Progenitor cell of endocrine pancreas (in vitro differentiated cells): ENCODE measurements at regions not wholly inside any gene's neighbourhood (a gene's known extent, or its start where the extent isn't known, plus 50 kb on each side); places are given as distances from the start of the nearest gene placed in this dataset.

Source experiments
- DNase-seq: peaks from one replicate; pipeline ENCODE4 v3.0.0; 2021; ENCODE audit warnings: low spot score; ENCODE audit not compliant: unreplicated experiment
- H3K27ac Mint-ChIP-seq: 2 replicates; pipeline ENCODE4 v1.8.0; 2021; ENCODE audit warnings: mild to moderate bottlenecking, moderate library complexity, mixed read lengths
- H3K27me3 Mint-ChIP-seq: 2 replicates; pipeline ENCODE4 v1.8.0; 2021; ENCODE audit warnings: mixed read lengths
- H3K36me3 Mint-ChIP-seq: 2 replicates; pipeline ENCODE4 v1.8.0; 2022; ENCODE audit warnings: mixed read lengths; ENCODE audit not compliant: insufficient read depth
- H3K4me1 Mint-ChIP-seq: 2 replicates; pipeline ENCODE4 v1.8.0; 2021; ENCODE audit warnings: low read depth, mixed read lengths
- H3K4me3 Mint-ChIP-seq: 2 replicates; pipeline ENCODE4 v1.8.0; 2021; ENCODE audit warnings: low read depth, mild to moderate bottlenecking, moderate library complexity, mixed read lengths
- H3K9me3 Mint-ChIP-seq: 2 replicates; pipeline ENCODE4 v1.8.0; 2021; ENCODE audit warnings: low read depth, mixed read lengths
- TF ChIP-seq, protein P1 (sequence below): fragments of 200-600 bp; sonication (generic); IDR thresholded peaks from one replicate; pipeline ENCODE4 v1.5.0; 2021; ENCODE audit warnings: antibody characterized with exemption, mild to moderate bottlenecking; ENCODE audit not compliant: unreplicated experiment

DNA sequence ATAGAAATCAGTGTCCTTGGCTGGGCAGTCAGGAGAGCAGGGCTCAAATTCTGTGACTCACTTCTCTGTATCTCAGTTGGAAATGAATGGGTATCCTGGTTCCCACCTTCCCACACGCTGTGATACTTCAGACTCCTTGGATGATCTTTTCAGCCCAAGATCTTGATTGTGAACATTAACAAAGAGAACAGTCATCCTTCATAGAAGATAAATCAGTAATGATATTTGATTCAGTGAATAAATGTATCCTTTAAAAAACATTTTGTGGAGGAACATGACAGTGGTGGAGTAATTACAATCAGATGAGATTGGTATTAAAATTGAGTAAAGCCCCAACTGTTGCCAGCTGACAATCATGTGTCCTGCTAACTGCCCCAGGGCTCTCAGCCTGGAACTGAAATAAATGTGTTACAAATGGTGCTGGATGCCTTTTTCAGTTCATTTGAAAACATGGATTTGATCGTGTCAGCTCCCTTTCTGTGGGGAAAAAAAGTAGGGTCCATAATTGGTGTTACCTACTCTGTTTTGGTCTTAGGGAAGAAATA, 72.9 kb upstream of the OR5AN1 start:
- no peak overlapping the region for H3K27ac Mint-ChIP-seq
- no peak for DNase-seq
- H3K4me3 Mint-ChIP-seq = no peak overlapping the region
- TF ChIP-seq, protein P1, sequence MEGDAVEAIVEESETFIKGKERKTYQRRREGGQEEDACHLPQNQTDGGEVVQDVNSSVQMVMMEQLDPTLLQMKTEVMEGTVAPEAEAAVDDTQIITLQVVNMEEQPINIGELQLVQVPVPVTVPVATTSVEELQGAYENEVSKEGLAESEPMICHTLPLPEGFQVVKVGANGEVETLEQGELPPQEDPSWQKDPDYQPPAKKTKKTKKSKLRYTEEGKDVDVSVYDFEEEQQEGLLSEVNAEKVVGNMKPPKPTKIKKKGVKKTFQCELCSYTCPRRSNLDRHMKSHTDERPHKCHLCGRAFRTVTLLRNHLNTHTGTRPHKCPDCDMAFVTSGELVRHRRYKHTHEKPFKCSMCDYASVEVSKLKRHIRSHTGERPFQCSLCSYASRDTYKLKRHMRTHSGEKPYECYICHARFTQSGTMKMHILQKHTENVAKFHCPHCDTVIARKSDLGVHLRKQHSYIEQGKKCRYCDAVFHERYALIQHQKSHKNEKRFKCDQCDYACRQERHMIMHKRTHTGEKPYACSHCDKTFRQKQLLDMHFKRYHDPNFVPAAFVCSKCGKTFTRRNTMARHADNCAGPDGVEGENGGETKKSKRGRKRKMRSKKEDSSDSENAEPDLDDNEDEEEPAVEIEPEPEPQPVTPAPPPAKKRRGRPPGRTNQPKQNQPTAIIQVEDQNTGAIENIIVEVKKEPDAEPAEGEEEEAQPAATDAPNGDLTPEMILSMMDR = no peak
- H3K27me3 Mint-ChIP-seq = peaks cover 8% of the 10 kb centered on the region
- peaks cover 4% of the 10 kb centered on the region for H3K4me1 Mint-ChIP-seq
- no peaks in the 10 kb centered on the region for H3K36me3 Mint-ChIP-seq
- peaks cover 3% of the 10 kb centered on the region for H3K9me3 Mint-ChIP-seq

DNA sequence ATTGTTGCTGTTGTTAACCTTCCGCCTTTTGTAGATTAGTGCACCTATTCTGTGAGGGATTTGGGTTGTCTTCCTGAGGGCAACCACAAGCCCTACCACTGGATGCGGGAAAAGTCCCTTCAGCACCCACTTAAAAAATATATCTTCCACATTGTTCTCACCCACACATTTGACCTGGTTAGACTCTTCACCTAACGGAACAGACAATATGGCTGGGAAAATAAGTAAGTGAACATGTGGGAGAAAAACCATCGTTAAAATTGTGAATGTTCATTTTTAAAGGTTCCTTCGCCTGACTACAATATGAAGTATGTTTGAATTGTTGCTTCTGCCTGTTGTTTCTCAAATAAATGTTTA, 72.0 kb upstream of the MPEG1 start:
- peaks cover 3% of the 10 kb centered on the region for H3K9me3 Mint-ChIP-seq
- H3K4me3 Mint-ChIP-seq = no peak overlapping the region
- no peak for DNase-seq
- peaks cover 4% of the 10 kb centered on the region for H3K4me1 Mint-ChIP-seq
- H3K36me3 Mint-ChIP-seq = no peaks in the 10 kb centered on the region
- H3K27me3 Mint-ChIP-seq = peaks cover 8% of the 10 kb centered on the region
- TF ChIP-seq, protein P1 = no peak
- H3K27ac Mint-ChIP-seq = no peak overlapping the region

DNA sequence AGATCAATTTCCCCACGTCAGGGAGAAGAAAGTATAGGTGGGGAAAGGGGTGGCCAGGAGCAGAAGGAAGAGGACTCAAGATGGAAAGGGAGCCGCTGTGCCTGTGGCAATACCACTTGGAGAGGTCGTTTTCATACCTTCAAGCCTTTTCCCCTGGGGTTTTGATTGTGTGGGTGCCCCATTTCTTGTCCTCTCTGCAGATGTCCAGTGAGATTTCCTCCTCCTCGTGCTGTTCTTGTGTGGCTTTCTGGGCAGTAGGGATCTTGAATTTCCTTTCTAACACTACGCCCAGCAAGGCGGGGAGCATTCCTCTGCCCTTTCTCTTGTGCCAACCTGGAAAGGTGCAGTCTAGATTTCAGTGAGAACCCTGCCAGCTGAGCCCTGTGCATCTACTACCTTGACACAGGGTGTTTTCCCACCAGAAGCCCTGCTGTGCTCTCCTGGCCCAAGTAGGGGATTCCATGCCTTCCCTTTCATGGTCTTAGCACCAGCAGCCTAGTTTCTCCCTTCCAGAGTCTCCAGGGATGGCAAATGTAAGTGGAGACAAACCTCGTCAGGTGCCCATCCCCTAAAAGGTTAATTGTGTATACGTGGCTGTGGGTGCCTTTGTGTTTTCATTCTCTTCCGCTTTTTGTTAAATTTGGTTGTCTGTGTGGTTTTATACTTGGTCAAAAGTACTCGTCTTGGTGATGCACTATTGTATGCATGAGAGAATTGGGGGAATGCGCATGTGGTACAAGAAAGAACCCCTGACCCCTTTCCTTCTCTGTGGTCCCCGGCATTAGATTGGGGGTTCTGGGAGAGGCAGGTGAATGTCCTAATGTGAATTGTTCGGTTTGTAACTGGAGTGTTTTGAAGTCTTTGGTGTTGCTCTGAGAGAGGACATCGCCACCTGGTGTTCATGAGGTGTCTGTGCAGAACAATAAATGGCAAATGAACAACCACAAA, 71.4 kb upstream of the MPEG1 start:
- TF ChIP-seq, protein P1 = peak; percentile 82
- Mint-ChIP-seq H3K9me3 (peaks cover 3% of the 10 kb centered on the region), H3K27me3 (peaks cover 8% of the 10 kb centered on the region), H3K27ac (peak overlapping the region; percentile 44), H3K4me3 (no peak overlapping the region), H3K36me3 (no peaks in the 10 kb centered on the region), H3K4me1 (peaks cover 4% of the 10 kb centered on the region)
- no peak for DNase-seq

DNA sequence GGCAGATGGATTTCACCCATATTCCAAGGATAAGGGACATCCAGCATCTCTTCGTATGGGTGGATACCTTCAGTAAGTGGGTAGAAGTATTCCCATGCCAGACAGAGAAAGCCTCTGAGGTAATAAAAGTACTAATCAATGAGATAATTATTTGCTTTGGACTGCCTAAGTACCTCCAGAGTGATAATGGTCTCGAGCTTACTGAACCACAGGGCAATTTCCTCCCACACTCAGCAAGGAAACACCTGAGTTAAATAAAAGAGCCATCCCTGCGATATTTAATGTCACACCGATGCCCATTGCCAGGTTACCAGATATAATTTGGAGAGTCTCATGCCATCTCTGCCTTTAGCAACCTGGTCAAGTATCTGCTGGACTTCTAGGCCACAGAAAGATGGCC, 70.6 kb upstream of the MPEG1 start:
- TF ChIP-seq, protein P1 = no peak
- peaks cover 4% of the 10 kb centered on the region for H3K4me1 Mint-ChIP-seq
- H3K27ac Mint-ChIP-seq = no peak overlapping the region
- H3K4me3 Mint-ChIP-seq = no peak overlapping the region
- peaks cover 8% of the 10 kb centered on the region for H3K27me3 Mint-ChIP-seq
- H3K9me3 Mint-ChIP-seq = peaks cover 3% of the 10 kb centered on the region
- DNase-seq = no peak
- no peaks in the 10 kb centered on the region for H3K36me3 Mint-ChIP-seq

DNA sequence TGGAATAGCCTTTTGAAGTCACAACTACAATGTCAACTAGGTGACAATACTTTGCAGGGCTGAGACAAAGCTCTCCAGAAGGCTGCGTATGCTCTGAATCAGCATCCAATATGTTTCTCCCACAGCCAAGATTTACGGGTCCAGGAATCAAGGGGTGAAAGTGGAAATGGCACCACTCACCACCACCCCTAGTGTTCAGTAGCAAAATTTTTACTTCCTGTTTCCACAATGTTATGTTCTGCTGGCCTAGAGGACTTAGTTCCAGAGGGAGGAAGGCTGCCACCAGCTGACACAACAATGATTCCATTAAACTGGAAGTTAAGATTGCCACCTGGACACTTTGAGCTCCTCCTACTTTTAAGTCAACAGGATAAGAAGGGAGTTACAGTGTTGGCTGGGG, 68.5 kb upstream of the MPEG1 start:
- Mint-ChIP-seq H3K4me1 (peaks cover 4% of the 10 kb centered on the region), H3K4me3 (no peak overlapping the region), H3K27me3 (peaks cover 5% of the 10 kb centered on the region), H3K27ac (no peak overlapping the region), H3K36me3 (no peaks in the 10 kb centered on the region), H3K9me3 (peaks cover 6% of the 10 kb centered on the region)
- no peak for DNase-seq
- TF ChIP-seq, protein P1 = no peak
